ENCODE measurements at regions not wholly inside any gene's neighbourhood (a gene's known extent, or its start where the extent isn't known, plus 50 kb on each side); places are given as distances from the start of the nearest gene placed in this dataset.
"Not testable (repeated sequence)": the region's sequence is repeated elsewhere in the genome, so short reads cannot be mapped to it uniquely, and the experiment has no call there.

GRCh38 chr14:57051633-57052032 lies 217.1 kb downstream of the EXOC5 start:
- Mint-ChIP-seq H3K36me3 (ENCODE audit: unreplicated experiment) (no peaks in the 10 kb centered on the region), H3K4me1 (ENCODE audit: unreplicated experiment) (no peaks in the 10 kb centered on the region), H3K27me3 (ENCODE audit: unreplicated experiment) (no peaks in the 10 kb centered on the region), H3K9me3 (ENCODE audit: unreplicated experiment) (peaks cover 3% of the 10 kb centered on the region), H3K4me3 (ENCODE audit: unreplicated experiment) (no peak overlapping the region), H3K27ac (ENCODE audit: unreplicated experiment) (no peak overlapping the region)
- no peak for TF ChIP-seq CTCF (IDR thresholded peaks at IDR 0.05)
- no peak for DNase-seq (ENCODE audit: extremely low spot score, unreplicated experiment)

- Mint-ChIP-seq H3K4me3 (ENCODE audit: unreplicated experiment) (no peak overlapping the region), H3K9me3 (ENCODE audit: unreplicated experiment) (peaks cover 3% of the 10 kb centered on the region), H3K4me1 (ENCODE audit: unreplicated experiment) (no peaks in the 10 kb centered on the region), H3K27ac (ENCODE audit: unreplicated experiment) (no peak overlapping the region), H3K27me3 (ENCODE audit: unreplicated experiment) (no peaks in the 10 kb centered on the region), H3K36me3 (ENCODE audit: unreplicated experiment) (no peaks in the 10 kb centered on the region)
- no peak for TF ChIP-seq CTCF (IDR thresholded peaks at IDR 0.05)
- DNase-seq (ENCODE audit: extremely low spot score, unreplicated experiment) = no peak
Observed at GRCh38 chr14:57049848-57050247, 218.9 kb downstream of the EXOC5 start.

GRCh38 chr14:57046175-57046574 lies 222.5 kb downstream of the EXOC5 start:
- Mint-ChIP-seq H3K27ac (ENCODE audit: unreplicated experiment) (no peak overlapping the region), H3K9me3 (ENCODE audit: unreplicated experiment) (no peaks in the 10 kb centered on the region), H3K4me1 (ENCODE audit: unreplicated experiment) (no peaks in the 10 kb centered on the region), H3K4me3 (ENCODE audit: unreplicated experiment) (no peak overlapping the region), H3K27me3 (ENCODE audit: unreplicated experiment) (no peaks in the 10 kb centered on the region), H3K36me3 (ENCODE audit: unreplicated experiment) (no peaks in the 10 kb centered on the region)
- no peak for DNase-seq (ENCODE audit: extremely low spot score, unreplicated experiment)
- TF ChIP-seq CTCF (IDR thresholded peaks at IDR 0.05) = no peak

- not testable (repeated sequence) for H3K36me3 Mint-ChIP-seq (ENCODE audit: unreplicated experiment); DNase-seq (ENCODE audit: extremely low spot score, unreplicated experiment); H3K9me3 Mint-ChIP-seq (ENCODE audit: unreplicated experiment); H3K27me3 Mint-ChIP-seq (ENCODE audit: unreplicated experiment); H3K4me1 Mint-ChIP-seq (ENCODE audit: unreplicated experiment); H3K27ac Mint-ChIP-seq (ENCODE audit: unreplicated experiment); H3K4me3 Mint-ChIP-seq (ENCODE audit: unreplicated experiment)
Observed at GRCh38 chr14:57044101-57044973, 224.4 kb downstream of the EXOC5 start.

GRCh38 chr14:57038689-57039088 lies 228.4 kb upstream of the OTX2 start:
- Mint-ChIP-seq H3K36me3 (ENCODE audit: unreplicated experiment) (no peaks in the 10 kb centered on the region), H3K27me3 (ENCODE audit: unreplicated experiment) (no peaks in the 10 kb centered on the region), H3K9me3 (ENCODE audit: unreplicated experiment) (no peaks in the 10 kb centered on the region), H3K27ac (ENCODE audit: unreplicated experiment) (no peak overlapping the region), H3K4me3 (ENCODE audit: unreplicated experiment) (no peak overlapping the region), H3K4me1 (ENCODE audit: unreplicated experiment) (no peaks in the 10 kb centered on the region)
- no peak for TF ChIP-seq CTCF (IDR thresholded peaks at IDR 0.05)
- no peak for DNase-seq (ENCODE audit: extremely low spot score, unreplicated experiment)

Data from osteocyte (in vitro differentiated cells).